HG02885 (cell line): ENCODE measurements at regions not wholly inside any gene's neighbourhood (a gene's known extent, or its start where the extent isn't known, plus 50 kb on each side); places are given as distances from the start of the nearest gene placed in this dataset.
"Not testable (repeated sequence)": the region's sequence is repeated elsewhere in the genome, so short reads cannot be mapped to it uniquely, and the experiment has no call there.

ENCODE experiments used
- ATAC-seq: cut with Tn5 transposase; IDR thresholded peaks from one replicate; pipeline ENCODE4 v1.9.1; 2021; ENCODE audit warnings: mild to moderate bottlenecking; ENCODE audit not compliant: unreplicated experiment, poor library complexity

DNA sequence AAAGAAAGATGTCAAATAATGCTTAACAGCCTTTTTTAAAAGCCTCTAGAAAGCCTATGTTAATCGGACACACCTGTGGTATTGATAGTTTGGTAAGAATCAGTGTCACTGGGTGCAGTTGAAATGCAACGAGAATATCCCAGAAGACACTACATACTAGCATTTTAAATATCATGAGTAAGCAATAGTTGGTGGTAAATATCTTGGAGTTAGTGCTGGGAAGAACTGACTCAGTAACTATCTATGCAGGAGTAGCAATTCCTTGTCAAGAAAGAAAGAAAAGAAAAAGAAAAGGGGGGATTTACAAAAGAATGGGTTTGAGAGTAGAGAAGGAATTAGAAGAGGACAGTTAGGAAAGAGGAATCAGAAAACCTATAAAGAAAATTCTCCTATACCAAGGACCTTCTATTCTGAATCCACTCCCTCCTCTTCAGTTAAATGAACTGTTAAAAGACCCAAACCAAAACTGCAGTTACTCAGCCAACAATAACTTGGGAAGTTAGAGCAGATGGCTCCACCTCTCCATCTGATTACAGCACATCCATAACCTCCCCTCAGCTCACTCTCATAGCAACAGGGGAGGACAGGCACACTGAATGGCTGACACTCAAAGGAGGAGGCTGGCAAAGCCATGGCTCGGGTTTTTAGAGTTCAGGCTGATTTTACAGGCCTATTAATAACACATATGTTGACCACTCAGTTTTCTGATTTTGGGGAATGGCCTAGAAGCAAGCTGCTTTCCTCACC is 207.6 kb upstream of the MDFIC2 start:
- ATAC-seq, result no peak

DNA sequence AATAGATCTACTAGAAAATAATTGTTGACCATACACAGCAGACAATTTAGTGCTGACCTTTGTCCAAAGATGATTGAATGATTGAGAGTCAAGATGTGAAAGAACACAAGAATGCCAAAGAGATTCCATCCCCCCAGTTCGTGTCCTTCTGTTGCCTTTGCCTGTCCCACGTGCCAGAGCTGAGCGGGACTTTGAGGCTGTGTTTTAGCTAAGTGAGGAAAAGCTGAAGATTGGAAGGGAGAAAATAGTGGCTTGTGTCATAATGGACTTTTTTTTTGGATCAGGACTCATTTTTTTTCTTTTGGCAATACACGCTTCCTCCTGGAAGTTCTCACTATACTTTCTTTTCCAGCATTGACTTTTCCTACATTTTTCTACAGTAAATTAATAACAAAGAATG is 206.6 kb upstream of the MDFIC2 start:
- ATAC-seq, result no peak

DNA sequence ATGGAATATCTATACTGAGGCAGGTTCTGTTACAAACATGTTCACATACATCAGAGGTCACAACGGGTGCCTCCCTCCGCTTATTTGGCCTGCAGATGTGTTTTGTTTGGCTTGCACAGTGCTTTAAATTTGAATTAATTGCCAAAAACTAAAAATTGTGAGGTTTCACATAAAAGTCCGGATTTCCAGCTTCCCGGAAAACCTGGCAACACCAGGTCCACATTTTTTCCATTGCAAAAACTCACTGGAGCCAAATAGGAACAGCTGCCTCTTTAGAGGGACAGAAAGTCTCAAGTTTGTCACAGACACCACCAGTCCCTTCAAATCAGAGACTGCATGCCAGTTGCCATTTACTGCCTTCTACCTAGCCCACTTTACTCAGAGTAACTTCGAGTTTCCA is 205.9 kb upstream of the MDFIC2 start:
- ATAC-seq, result no peak

- ATAC-seq, result no peak
Observed at GRCh38 chr3:70517124-70517890, 204.9 kb upstream of the MDFIC2 start.

- ATAC-seq, result no peak
Observed at GRCh38 chr3:70516076-70516475, 203.6 kb upstream of the MDFIC2 start.

- no peak for ATAC-seq
Observed at GRCh38 chr3:70507486-70507885, 195.0 kb upstream of the MDFIC2 start.

DNA sequence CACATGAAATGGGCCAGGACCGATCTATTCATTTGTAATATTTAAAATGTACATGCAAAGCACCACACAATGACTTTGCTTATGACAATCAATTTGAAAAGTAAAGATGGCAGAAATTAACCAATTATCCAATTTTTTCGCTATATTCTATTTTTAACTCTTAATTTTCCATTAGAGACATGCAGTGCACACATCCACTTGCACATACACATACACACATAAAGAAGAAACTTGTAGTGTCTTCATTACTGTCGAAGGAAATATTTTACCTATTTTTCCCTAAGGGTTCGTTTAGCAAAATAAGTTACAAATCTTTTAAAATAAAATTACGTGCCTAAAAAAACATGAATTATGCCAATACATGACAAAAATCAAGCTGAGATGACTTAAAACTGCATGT is 194.3 kb upstream of the MDFIC2 start:
- ATAC-seq, result no peak

- ATAC-seq, result no peak
Observed at GRCh38 chr3:70501561-70501960, 189.1 kb upstream of the MDFIC2 start.

DNA sequence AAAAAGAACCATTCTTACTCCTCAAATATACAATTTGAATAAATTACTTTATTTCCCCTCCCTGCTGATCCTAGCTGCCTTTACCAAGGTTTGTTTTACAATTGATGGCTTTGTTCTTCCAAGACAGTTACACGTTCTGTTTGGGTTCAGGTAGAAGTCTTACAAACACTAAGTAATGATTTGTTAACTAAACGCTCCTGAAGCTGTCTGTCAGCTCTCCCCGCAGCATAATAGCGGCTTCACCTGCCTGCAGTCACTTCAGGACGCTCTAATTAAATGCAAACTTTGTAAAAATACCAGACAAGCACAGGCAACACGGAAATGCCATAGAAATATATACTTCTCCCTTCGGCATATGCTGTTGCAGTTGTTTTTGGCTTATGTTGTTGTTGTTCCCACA is 176.4 kb upstream of the MDFIC2 start:
- ATAC-seq, result no peak

DNA sequence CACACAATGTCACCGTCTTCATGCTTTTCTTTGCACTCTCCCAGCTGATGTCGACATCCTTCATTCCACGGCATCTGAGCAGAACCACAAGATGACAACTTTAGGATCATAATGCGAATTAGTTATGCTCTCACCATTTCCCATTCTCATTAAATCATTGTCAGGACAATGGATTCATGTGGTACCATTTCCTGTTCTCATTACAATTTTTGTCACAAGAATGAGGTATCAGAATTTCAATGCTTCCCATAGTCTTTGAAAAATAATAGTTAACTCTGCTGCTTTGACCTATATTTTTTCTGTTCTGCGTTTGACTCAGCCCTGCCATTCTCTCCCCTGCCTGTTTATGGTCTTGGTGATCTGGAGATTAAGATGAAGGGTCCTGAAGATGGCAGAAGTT is 175.7 kb upstream of the MDFIC2 start:
- no peak for ATAC-seq

DNA sequence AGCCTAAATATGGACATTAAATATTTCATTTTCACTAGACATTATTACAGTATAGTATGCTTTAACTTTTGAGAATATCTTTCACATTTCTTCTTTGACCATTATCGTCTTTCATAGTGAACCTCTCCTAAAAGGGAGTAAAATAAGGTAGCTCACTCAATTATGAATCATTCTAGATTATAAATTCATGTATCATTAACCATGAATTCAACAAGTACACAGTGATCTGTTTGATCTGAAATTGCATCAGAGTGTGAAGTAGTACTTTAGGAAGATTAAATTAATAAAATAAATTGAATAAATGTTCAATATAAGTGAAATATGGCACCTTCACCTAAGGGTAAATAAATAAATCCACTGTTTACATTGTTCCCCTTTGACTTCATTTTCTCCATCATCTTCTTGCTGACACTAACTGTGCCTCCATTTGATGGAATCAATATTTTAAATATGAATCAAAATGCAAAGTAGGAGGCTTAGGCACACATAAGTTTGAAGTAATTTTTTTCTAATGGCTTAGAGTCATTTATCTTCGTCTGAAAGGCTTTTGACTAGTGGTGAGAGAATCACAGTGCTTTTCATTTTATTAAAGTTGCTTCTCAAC is 174.1 kb upstream of the MDFIC2 start:
- no peak for ATAC-seq

GRCh38 chr3:70476174-70476573 is 163.7 kb upstream of the MDFIC2 start:
- ATAC-seq, result no peak

DNA sequence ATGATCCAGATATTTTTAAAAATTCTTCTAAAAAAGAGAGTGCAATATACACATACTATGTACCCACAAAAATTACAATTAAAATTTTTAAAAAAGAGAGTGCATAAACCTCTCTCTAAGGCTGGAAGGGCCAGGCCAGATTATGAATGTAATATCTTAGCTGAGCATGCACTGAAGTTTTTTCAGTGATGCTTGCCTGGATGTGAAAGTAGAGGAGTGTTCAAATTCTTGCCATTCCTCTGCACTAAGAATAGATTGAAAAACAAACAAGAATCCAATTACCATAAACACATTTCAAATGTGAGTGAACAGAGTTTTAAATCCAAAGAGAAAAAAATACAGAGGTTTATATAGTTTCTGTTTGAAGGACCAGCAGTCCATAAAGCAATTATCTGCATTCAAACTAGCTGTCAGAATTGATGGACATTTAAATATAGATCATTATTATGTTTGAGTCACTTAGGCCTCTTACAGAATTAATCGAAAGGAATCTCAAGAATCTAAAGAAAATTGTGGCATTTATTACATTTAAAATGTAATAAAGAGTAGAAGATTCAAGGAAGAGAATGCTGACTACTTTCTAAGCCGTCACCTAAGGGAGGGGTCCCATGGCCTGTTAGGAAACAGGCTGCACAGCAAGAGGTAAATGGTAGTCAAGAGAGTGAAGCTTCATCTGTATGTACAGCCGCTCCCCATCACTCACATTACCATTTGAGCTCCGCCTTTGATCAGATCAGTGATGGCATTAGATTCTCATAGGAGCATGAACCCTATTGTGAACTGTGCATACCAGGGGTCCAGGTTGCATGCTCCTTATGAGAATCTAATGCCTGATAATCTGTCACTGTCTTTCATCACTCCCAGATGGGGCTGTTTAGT is 159.3 kb upstream of the MDFIC2 start:
- no peak for ATAC-seq

GRCh38 chr3:70466096-70466495 is 153.7 kb upstream of the MDFIC2 start:
- ATAC-seq, result no peak

GRCh38 chr3:70464876-70465275 is 152.4 kb upstream of the MDFIC2 start:
- ATAC-seq, result no peak

GRCh38 chr3:70464465-70464864 is 152.0 kb upstream of the MDFIC2 start:
- ATAC-seq, result no peak

- ATAC-seq, result not testable (repeated sequence)
Observed at GRCh38 chr3:70450220-70450619, 137.8 kb upstream of the MDFIC2 start.

DNA sequence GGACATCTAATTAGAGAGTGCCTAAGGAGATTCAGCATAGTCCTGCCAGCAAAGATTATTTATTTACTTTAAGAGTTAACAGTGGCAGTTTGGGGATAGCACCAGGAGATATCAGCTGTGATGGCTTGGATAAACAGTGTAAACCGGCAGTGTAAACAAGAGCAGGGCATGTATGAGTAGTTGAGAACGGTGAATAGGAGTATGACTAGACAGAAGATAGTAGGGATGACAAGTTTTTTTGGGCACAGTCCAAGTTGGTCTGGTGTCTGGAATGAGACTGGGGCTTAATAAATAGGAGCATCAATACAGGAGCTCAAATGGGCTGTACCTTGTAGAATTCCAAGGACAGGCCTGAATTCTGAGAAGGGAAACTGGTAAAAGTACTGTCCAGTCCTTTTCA is 123.0 kb upstream of the MDFIC2 start:
- ATAC-seq, result not testable (repeated sequence)

- ATAC-seq, result no peak
Observed at GRCh38 chr3:70433091-70433490, 120.7 kb upstream of the MDFIC2 start.

GRCh38 chr3:70431911-70432310 is 119.5 kb upstream of the MDFIC2 start:
- ATAC-seq, result no peak

DNA sequence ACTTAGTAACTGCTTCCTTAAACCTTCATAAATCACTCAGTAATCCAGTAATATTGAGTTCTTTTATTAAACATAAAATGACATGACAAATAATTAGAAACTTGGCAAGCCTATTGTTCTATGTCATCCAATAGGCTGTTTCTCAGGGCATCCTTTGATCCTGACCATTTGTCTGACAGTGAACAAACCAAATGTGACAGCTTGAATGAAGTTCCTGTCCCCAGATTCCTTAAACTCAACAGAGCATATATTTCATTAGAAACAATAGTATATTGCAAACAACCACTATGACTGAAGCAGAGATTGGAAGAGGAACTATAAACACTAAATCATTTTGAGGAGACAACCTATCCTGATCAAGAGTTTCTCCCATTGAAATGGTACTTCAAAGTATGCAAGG is 113.6 kb upstream of the MDFIC2 start:
- ATAC-seq, result no peak
